ENCODE measurements at regions not wholly inside any gene's neighbourhood (a gene's known extent, or its start where the extent isn't known, plus 50 kb on each side); places are given as distances from the start of the nearest gene placed in this dataset.
"Not testable (repeated sequence)": the region's sequence is repeated elsewhere in the genome, so short reads cannot be mapped to it uniquely, and the experiment has no call there.

GRCh38 chr6:86331265-86331840, 606.0 kb upstream of the HTR1E start:
- Histone ChIP-seq H3K9me3 (ENCODE audit: low read length) (no peaks in the 10 kb centered on the region), H3K36me3 (ENCODE audit: insufficient read depth, low read length) (no peaks in the 10 kb centered on the region), H3K4me1 (ENCODE audit: insufficient read depth, low read length) (no peaks in the 10 kb centered on the region), H3K27ac (ENCODE audit: low read depth, low read length) (no peak overlapping the region), H3K27me3 (ENCODE audit: insufficient read depth, low read length, poor library complexity, severe bottlenecking) (no peaks in the 10 kb centered on the region), H3K4me3 (ENCODE audit: low read length) (no peak overlapping the region)
- Mint-ChIP-seq H3K9me3 (peaks cover 0 to 9% (median 2%) of the 10 kb centered on the region in 5 donors), H3K27me3 (peaks cover 0 to 2% of the 10 kb centered on the region in 2 donors), H3K27ac (no peak overlapping the region), H3K4me1 (no peaks in the 10 kb centered on the region), H3K36me3 (no peaks in the 10 kb centered on the region), H3K4me3 (no peak overlapping the region)
- no peak for DNase-seq
- CTCF ChIA-PET: no interaction called here
- POLR2A ChIA-PET: no interaction called here

- no peaks in the 10 kb centered on the region for H3K4me1 Mint-ChIP-seq
These were observed 631.1 kb upstream of the HTR1E start for GRCh38 chr6:86306210-86306609.

DNA sequence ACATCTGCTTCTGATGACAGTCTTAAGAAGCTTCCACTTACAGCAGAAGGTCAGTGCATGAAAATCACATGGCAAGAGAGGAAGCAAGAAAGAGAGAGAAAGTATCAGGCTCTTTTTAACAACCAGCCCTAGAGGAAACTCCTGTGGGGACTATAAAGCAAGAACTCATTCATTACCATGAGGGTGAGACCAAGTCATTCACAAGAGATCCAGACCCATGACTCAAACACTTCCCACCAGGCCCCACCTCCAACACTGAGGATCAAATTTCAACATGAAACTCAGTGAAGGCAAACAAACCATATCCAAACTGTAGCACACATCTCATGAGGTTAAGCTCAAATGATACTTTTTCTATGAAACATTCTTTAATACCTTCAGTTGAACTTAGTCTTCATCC, 643.2 kb upstream of the SYNCRIP start:
- Mint-ChIP-seq H3K9me3 (peaks cover 0 to 16% (median 7%) of the 10 kb centered on the region in 5 donors), H3K27me3 (no peaks in the 10 kb centered on the region), H3K4me3 (no peak overlapping the region), H3K27ac (no peak overlapping the region), H3K36me3 (no peaks in the 10 kb centered on the region), H3K4me1 (no peaks in the 10 kb centered on the region)
- Histone ChIP-seq H3K36me3 (ENCODE audit: insufficient read depth, low read length) (no peaks in the 10 kb centered on the region), H3K4me3 (ENCODE audit: low read length) (no peak overlapping the region), H3K9me3 (ENCODE audit: low read length) (no peaks in the 10 kb centered on the region), H3K27ac (ENCODE audit: low read depth, low read length) (no peak overlapping the region), H3K27me3 (ENCODE audit: insufficient read depth, low read length, poor library complexity, severe bottlenecking) (no peaks in the 10 kb centered on the region), H3K4me1 (ENCODE audit: insufficient read depth, low read length) (no peaks in the 10 kb centered on the region)
- DNase-seq: no peak
- ChIA-PET POLR2A (no interaction called here), CTCF (no interaction called here)

More at GRCh38 chr6:86306210-86306609, 631.1 kb upstream of the HTR1E start:
- H3K4me3 Mint-ChIP-seq: no peak overlapping the region
- Histone ChIP-seq H3K4me3 (ENCODE audit: low read length) (no peak overlapping the region), H3K36me3 (ENCODE audit: insufficient read depth, low read length) (no peaks in the 10 kb centered on the region), H3K9me3 (ENCODE audit: low read length) (no peaks in the 10 kb centered on the region), H3K27me3 (ENCODE audit: insufficient read depth, low read length, poor library complexity, severe bottlenecking) (no peaks in the 10 kb centered on the region), H3K27ac (ENCODE audit: low read depth, low read length) (no peak overlapping the region), H3K4me1 (ENCODE audit: insufficient read depth, low read length) (no peaks in the 10 kb centered on the region)
- POLR2A ChIA-PET: no interaction called here
- no peaks in the 10 kb centered on the region for H3K36me3 Mint-ChIP-seq
- CTCF ChIA-PET: no interaction called here
- DNase-seq: no peak
- H3K27ac Mint-ChIP-seq: no peak overlapping the region
- H3K27me3 Mint-ChIP-seq: no peaks in the 10 kb centered on the region
- peaks cover 14 to 23% (median 18%) of the 10 kb centered on the region in 5 donors for H3K9me3 Mint-ChIP-seq

DNA sequence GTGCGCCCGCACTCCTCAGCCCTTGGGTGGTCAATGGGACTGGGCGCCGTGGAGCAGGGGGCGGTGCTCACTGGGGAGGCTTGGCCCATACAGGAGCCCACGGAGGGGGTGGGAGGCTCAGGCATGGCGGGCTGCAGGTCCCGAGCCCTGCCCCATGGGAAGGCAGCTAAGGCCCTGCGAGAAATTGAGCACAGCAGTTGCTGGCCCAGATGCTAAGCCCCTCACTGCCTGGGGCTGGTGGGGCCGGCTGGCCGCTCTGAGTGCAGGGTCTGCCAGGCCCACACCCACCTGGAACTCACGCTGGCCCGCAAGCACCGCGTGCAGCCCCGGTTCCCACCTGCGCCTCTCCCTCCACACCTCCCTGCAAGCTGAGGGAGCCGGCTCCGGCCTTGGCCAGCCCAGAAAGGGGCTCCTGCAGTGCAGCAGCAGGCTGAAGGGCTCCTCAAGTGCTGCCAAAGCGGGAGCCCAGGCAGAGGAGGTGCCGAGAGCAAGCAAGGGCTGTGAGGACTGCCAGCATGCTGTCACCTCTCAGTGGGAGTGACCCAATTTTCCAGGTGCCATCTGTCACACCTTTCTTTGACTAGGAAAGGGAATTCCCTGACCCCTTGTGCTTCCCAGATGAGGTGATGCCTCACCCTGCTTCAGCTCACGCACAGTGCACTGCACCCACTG, 642.3 kb upstream of the SYNCRIP start:
- H3K9me3 ChIP-seq (ENCODE audit: low read length); DNase-seq; H3K27me3 ChIP-seq (ENCODE audit: insufficient read depth, low read length, poor library complexity, severe bottlenecking); H3K4me1 Mint-ChIP-seq; H3K4me3 ChIP-seq (ENCODE audit: low read length); H3K4me1 ChIP-seq (ENCODE audit: insufficient read depth, low read length); H3K36me3 ChIP-seq (ENCODE audit: insufficient read depth, low read length); H3K27me3 Mint-ChIP-seq; POLR2A ChIA-PET; H3K36me3 Mint-ChIP-seq; H3K27ac ChIP-seq (ENCODE audit: low read depth, low read length); CTCF ChIA-PET; H3K27ac Mint-ChIP-seq; H3K4me3 Mint-ChIP-seq: not testable (repeated sequence)
- H3K9me3 Mint-ChIP-seq: peaks cover 0 to 18% (median 7%) of the 10 kb centered on the region in 5 donors

GRCh38 chr6:86283596-86283995, 640.9 kb upstream of the SYNCRIP start:
- H3K4me1 Mint-ChIP-seq; H3K4me3 ChIP-seq (ENCODE audit: low read length); DNase-seq; H3K27ac Mint-ChIP-seq; H3K27me3 ChIP-seq (ENCODE audit: insufficient read depth, low read length, poor library complexity, severe bottlenecking); POLR2A ChIA-PET; H3K4me1 ChIP-seq (ENCODE audit: insufficient read depth, low read length); H3K27me3 Mint-ChIP-seq; CTCF ChIA-PET; H3K27ac ChIP-seq (ENCODE audit: low read depth, low read length); H3K36me3 ChIP-seq (ENCODE audit: insufficient read depth, low read length); H3K4me3 Mint-ChIP-seq; H3K9me3 ChIP-seq (ENCODE audit: low read length); H3K36me3 Mint-ChIP-seq: not testable (repeated sequence)
- H3K9me3 Mint-ChIP-seq: peaks cover 0 to 23% (median 7%) of the 10 kb centered on the region in 5 donors

DNA sequence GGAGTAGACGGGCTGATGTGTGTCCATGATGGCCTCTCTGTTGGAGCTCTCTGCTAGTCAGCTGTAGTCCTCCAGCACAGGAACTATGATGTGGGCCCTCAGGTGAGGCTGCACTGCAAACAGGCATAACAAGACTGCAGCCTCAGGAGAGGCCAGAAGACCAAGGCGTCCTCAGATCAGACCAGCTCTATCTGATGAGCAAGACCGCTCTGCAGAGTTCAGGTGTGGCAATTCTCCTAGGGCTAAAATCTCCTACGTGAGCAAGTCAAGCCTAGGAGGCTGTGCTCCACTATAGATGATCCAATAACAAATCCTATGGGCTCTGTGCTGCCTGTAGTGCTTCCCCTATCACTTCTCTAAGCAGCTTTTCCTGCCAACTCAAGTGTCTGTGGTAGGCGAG, 633.4 kb upstream of the SYNCRIP start:
- Mint-ChIP-seq H3K4me1 (no peaks in the 10 kb centered on the region), H3K27ac (no peak overlapping the region), H3K36me3 (no peaks in the 10 kb centered on the region), H3K4me3 (no peak overlapping the region), H3K27me3 (no peaks in the 10 kb centered on the region), H3K9me3 (peaks cover 1 to 7% (median 5%) of the 10 kb centered on the region in 5 donors)
- no peak for DNase-seq
- H3K36me3 ChIP-seq (ENCODE audit: insufficient read depth, low read length): no peaks in the 10 kb centered on the region
- ChIA-PET CTCF (no interaction called here), POLR2A (no interaction called here)
- H3K9me3 ChIP-seq (ENCODE audit: low read length): no peaks in the 10 kb centered on the region
- H3K27ac ChIP-seq (ENCODE audit: low read depth, low read length): no peak overlapping the region
- no peak overlapping the region for H3K4me3 ChIP-seq (ENCODE audit: low read length)
- no peaks in the 10 kb centered on the region for H3K27me3 ChIP-seq (ENCODE audit: insufficient read depth, low read length, poor library complexity, severe bottlenecking)
- no peaks in the 10 kb centered on the region for H3K4me1 ChIP-seq (ENCODE audit: insufficient read depth, low read length)

GRCh38 chr6:86273936-86274335, 631.2 kb upstream of the SYNCRIP start:
- Mint-ChIP-seq H3K36me3 (no peaks in the 10 kb centered on the region), H3K4me3 (no peak overlapping the region), H3K27ac (no peak overlapping the region), H3K9me3 (peaks cover 1 to 6% (median 5%) of the 10 kb centered on the region in 5 donors), H3K4me1 (no peaks in the 10 kb centered on the region), H3K27me3 (no peaks in the 10 kb centered on the region)
- H3K4me3 ChIP-seq (ENCODE audit: low read length): no peak overlapping the region
- ChIA-PET CTCF (no interaction called here), POLR2A (no interaction called here)
- no peaks in the 10 kb centered on the region for H3K4me1 ChIP-seq (ENCODE audit: insufficient read depth, low read length)
- no peaks in the 10 kb centered on the region for H3K9me3 ChIP-seq (ENCODE audit: low read length)
- H3K36me3 ChIP-seq (ENCODE audit: insufficient read depth, low read length): no peaks in the 10 kb centered on the region
- DNase-seq: no peak
- H3K27ac ChIP-seq (ENCODE audit: low read depth, low read length): no peak overlapping the region
- no peaks in the 10 kb centered on the region for H3K27me3 ChIP-seq (ENCODE audit: insufficient read depth, low read length, poor library complexity, severe bottlenecking)

GRCh38 chr6:86256615-86257187, 614.0 kb upstream of the SYNCRIP start:
- Mint-ChIP-seq H3K9me3 (peaks cover 5 to 14% (median 6%) of the 10 kb centered on the region in 5 donors), H3K27me3 (no peaks in the 10 kb centered on the region), H3K36me3 (no peaks in the 10 kb centered on the region), H3K4me1 (no peaks in the 10 kb centered on the region), H3K27ac (no peak overlapping the region), H3K4me3 (no peak overlapping the region)
- ChIA-PET POLR2A (no interaction called here), CTCF (no interaction called here)
- Histone ChIP-seq H3K9me3 (ENCODE audit: low read length) (no peaks in the 10 kb centered on the region), H3K27me3 (ENCODE audit: insufficient read depth, low read length, poor library complexity, severe bottlenecking) (no peaks in the 10 kb centered on the region), H3K36me3 (ENCODE audit: insufficient read depth, low read length) (no peaks in the 10 kb centered on the region), H3K27ac (ENCODE audit: low read depth, low read length) (no peak overlapping the region), H3K4me1 (ENCODE audit: insufficient read depth, low read length) (no peaks in the 10 kb centered on the region), H3K4me3 (ENCODE audit: low read length) (no peak overlapping the region)
- no peak for DNase-seq
